ENCODE measurements at regions not wholly inside any gene's neighbourhood (a gene's known extent, or its start where the extent isn't known, plus 50 kb on each side); places are given as distances from the start of the nearest gene placed in this dataset.
"Not testable (repeated sequence)": the region's sequence is repeated elsewhere in the genome, so short reads cannot be mapped to it uniquely, and the experiment has no call there.

DNA sequence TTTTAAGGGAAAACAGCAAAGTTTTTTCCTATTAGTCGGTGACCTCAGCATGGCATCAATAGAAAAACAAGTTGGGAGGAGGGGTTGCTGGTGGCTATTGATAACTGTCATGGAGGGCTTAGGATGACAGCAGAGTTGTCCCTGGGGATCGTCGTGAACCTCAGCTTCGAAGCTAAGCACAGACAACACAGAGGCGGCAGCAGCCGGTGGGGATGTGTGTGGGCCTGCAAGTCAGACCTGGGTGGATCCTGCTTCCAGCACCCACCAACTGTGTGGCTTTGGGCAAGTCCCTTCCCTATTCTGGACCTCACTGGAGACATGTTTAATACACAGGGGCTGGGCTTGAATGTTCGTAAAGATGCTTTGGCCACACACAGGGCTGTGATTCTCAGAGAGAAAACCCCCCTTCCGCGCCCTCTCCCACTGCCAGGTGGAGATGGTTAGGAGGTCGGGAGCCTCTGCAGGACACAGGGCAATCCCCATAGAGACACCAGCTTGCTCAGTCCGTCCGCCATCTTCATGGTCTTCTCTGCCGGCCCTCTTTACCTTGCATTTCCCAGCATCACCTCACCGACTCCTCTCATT, 83.1 kb upstream of the TOX2 start:
- TF ChIP-seq, protein P1, sequence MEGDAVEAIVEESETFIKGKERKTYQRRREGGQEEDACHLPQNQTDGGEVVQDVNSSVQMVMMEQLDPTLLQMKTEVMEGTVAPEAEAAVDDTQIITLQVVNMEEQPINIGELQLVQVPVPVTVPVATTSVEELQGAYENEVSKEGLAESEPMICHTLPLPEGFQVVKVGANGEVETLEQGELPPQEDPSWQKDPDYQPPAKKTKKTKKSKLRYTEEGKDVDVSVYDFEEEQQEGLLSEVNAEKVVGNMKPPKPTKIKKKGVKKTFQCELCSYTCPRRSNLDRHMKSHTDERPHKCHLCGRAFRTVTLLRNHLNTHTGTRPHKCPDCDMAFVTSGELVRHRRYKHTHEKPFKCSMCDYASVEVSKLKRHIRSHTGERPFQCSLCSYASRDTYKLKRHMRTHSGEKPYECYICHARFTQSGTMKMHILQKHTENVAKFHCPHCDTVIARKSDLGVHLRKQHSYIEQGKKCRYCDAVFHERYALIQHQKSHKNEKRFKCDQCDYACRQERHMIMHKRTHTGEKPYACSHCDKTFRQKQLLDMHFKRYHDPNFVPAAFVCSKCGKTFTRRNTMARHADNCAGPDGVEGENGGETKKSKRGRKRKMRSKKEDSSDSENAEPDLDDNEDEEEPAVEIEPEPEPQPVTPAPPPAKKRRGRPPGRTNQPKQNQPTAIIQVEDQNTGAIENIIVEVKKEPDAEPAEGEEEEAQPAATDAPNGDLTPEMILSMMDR (IDR thresholded peaks at IDR 0.05; ENCODE audit: insufficient read depth, low read depth, low read length), result no peak
- H3K4me3 ChIP-seq (ENCODE audit: low read depth, low read length), result no peak overlapping the region
- no peak for DNase-seq (ENCODE audit: low read depth)

- no peak overlapping the region for H3K4me3 ChIP-seq (ENCODE audit: low read depth, low read length)
- TF ChIP-seq, protein P1 (IDR thresholded peaks at IDR 0.05; ENCODE audit: insufficient read depth, low read depth, low read length), result no peak
These were observed 83.8 kb upstream of the TOX2 start for GRCh38 chr20:43830883-43831282.

DNA sequence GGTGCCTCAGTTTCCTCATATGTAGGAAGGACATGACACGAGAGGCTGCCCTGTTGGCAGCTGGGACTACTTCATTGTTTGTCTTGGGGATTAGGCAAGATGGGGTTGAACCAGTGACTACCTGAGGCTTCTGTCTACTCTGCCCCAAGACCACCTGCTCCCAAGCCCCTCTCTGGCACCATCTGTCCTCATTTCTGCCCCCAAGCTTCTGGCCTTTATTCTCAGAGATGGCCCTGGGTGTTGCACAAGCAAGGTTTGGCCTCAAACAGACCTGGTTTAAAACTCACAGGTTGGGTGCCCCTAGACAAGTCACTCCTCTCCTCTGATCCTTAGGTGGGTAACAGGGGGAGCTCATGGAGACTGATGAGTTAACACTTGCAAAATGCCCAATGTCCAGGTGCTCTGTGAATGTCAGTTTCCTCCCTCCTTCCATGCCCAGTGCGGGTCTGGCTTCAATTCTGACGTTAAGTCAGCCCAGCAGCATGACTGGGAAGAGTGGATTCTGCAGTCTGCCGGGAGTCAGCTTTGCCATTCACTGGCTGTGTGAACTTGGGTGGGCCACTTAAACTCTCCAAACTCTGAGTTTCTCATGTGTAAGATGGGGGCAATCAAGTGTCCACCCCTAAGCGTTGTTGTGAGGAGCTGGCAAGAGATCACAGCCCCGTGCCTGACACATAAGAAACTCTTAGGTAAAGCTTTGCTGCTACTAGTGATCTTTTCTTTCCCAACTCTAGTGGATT, 84.5 kb upstream of the TOX2 start:
- DNase-seq (ENCODE audit: low read depth), result no peak
- TF ChIP-seq, protein P1 (IDR thresholded peaks at IDR 0.05; ENCODE audit: insufficient read depth, low read depth, low read length), result no peak

More at GRCh38 chr20:43830883-43831282, 83.8 kb upstream of the TOX2 start:
- DNase-seq (ENCODE audit: low read depth), result no peak

DNA sequence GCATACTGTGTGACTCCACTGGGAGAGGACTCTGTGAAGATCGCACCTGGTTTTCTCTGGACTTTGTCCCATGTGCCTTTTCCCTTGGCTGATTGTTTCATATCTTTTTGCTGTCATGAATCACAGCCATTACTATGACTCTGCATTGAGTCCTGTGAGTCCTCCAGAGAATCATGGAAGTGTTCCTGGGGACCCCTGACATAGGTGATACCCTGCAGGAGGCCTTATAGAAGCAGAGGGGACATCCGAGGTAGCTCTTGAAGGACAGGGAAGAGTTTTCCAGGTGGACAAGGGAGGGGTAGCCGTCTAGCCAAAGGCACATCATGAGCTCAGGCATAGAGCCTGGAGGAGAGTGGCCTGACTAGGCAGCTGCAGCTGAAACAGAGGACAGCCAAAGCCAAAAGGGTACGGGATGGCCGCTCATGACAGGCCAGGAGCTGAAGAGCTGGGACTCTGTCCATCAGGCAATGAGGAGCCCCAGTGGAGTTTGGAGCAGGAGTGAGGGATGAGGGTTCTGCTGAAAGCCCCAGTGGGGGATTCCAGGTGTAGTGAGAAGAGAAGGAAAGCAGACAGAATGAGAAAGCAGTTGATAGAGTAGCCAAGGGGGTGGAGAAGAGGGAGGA, 86.6 kb upstream of the TOX2 start:
- TF ChIP-seq, protein P1 (IDR thresholded peaks at IDR 0.05; ENCODE audit: insufficient read depth, low read depth, low read length), result no peak
- no peak overlapping the region for H3K4me3 ChIP-seq (ENCODE audit: low read depth, low read length)
- no peak for DNase-seq (ENCODE audit: low read depth)

More for the DNA sequence above, 84.5 kb upstream of the TOX2 start:
- no peak overlapping the region for H3K4me3 ChIP-seq (ENCODE audit: low read depth, low read length)

GRCh38 chr20:43826943-43827342, 87.7 kb upstream of the TOX2 start:
- DNase-seq (ENCODE audit: low read depth); H3K4me3 ChIP-seq (ENCODE audit: low read depth, low read length): not testable (repeated sequence)

DNA sequence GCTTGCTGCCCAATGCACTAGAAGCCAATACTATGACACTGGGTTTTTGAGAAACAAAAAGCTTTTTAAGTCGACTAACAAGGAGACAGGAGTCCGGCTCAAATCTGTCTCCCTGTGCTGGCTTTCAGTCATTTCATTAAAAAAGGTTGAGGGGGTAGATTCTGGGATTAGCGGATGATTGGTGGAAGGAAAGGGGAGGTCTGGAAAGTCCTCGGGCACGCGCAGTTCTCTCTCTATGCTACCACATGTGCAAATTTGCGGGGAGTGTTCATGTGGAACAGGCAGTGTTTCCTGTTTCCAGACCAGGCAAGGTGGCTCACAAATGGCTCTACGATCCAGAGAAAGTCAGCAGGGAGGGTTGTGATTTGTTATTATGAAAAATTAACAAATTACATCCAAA, 89.1 kb upstream of the TOX2 start:
- no peak overlapping the region for H3K4me3 ChIP-seq (ENCODE audit: low read depth, low read length)
- TF ChIP-seq, protein P1 (IDR thresholded peaks at IDR 0.05; ENCODE audit: insufficient read depth, low read depth, low read length), result no peak
- DNase-seq (ENCODE audit: low read depth), result no peak

DNA sequence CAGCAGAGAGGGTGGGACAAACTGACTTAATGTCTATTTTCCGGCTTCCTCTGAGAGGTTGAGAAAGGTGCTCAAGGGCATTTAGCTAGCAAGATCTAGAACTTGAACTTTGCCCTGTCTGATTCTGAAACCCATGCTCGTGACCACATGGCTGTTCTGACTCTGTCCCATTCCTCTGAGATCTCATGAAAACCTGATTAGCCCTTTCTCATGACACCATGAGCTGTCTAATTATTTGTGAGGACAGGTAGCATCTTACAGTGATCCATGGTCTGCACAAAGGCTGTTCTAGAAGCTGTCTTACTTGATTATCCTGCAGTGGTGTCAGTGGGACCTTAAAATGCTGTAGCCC, 89.6 kb upstream of the TOX2 start:
- H3K4me3 ChIP-seq (ENCODE audit: low read depth, low read length), result no peak overlapping the region
- DNase-seq (ENCODE audit: low read depth), result no peak
- TF ChIP-seq, protein P1 (IDR thresholded peaks at IDR 0.05; ENCODE audit: insufficient read depth, low read depth, low read length), result no peak
